ENCODE measurements at regions not wholly inside any gene's neighbourhood (a gene's known extent, or its start where the extent isn't known, plus 50 kb on each side); places are given as distances from the start of the nearest gene placed in this dataset.

GRCh38 chr11:126113963-126114362 lies 51.3 kb upstream of the CDON start:
- Mint-ChIP-seq H3K4me3 (no peak overlapping the region), H3K27me3 (no peaks in the 10 kb centered on the region), H3K4me1 (no peaks in the 10 kb centered on the region), H3K9me3 (no peaks in the 10 kb centered on the region), H3K27ac (no peak overlapping the region)
- DNase-seq (no peak), ATAC-seq (no peak)

GRCh38 chr11:126113515-126113957 lies 50.9 kb upstream of the CDON start:
- Mint-ChIP-seq H3K4me3 (no peak overlapping the region), H3K4me1 (no peaks in the 10 kb centered on the region), H3K9me3 (no peaks in the 10 kb centered on the region), H3K27me3 (no peaks in the 10 kb centered on the region), H3K27ac (no peak overlapping the region)
- DNase-seq, result no peak
- no peak for ATAC-seq

DNA sequence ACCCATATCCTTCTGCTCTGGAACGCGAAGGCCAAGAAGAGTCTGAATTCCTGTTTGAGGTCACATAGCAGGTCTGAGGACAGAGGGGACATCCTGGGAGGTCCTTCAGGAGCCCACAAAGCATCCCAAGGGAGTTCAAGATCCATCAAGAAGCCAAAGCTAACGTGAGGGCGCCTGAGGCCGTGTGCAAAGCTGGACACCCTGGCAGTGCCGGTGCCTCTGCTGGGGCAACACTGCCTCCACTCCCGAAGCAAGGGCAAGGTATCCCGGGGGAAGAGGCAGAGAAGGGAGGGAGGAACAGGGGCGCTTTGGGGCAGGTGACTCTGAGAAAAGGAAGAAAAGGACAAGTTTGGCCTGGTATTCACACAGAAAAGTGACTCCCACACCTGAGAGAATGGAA lies 50.3 kb upstream of the CDON start:
- Mint-ChIP-seq H3K4me1 (no peaks in the 10 kb centered on the region), H3K4me3 (no peak overlapping the region), H3K27ac (no peak overlapping the region), H3K9me3 (no peaks in the 10 kb centered on the region), H3K27me3 (no peaks in the 10 kb centered on the region)
- DNase-seq (no peak), ATAC-seq (no peak)

DNA sequence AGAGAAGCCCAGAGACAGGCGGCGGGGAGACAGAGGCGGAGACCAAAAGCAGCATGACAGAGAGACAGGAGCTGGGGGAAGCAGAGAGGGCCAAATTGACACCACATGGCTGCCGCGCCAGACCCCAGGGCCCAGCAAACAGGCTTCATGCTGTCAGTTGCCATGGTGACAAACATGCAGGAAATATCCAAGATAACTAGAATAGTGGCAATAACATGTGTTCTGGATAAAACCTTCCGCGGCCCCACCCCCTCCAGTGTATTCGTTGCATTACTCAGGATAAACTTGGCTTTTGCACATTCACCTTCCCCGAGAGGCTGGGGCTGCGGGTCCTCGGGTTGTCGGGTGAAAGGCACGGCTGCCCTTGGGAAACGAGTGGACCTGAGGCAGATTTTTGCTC lies 49.9 kb upstream of the CDON start:
- no peak for DNase-seq
- H3K27ac Mint-ChIP-seq, result no peak overlapping the region
- ATAC-seq, result no peak
- no peaks in the 10 kb centered on the region for H3K27me3 Mint-ChIP-seq
- H3K4me1 Mint-ChIP-seq, result no peaks in the 10 kb centered on the region
- H3K9me3 Mint-ChIP-seq, result no peaks in the 10 kb centered on the region
- H3K4me3 Mint-ChIP-seq, result no peak overlapping the region
